SK-N-SH treated with all-trans-retinoic acid at 6 μM for 48 hours (cell line): ENCODE measurements at regions not wholly inside any gene's neighbourhood (a gene's known extent, or its start where the extent isn't known, plus 50 kb on each side); places are given as distances from the start of the nearest gene placed in this dataset.
A peak's percentile ranks its signal among the peaks of the same experiment; 100 is the strongest.

Experiments
- ATAC-seq: fragments of 200-7000 bp; cut with Tn5 transposase; 3 replicates; pipeline ENCODE4 v1.9.1; 2020; ENCODE audit warnings: mild to moderate bottlenecking, moderate library complexity
- ARNTL ChIP-seq: fragments of 450-650 bp; formaldehyde crosslinking; IDR thresholded peaks from 2 replicates; pipeline ENCODE4 v1.5.0; 2020; ENCODE audit warnings: low read depth, mild to moderate bottlenecking, moderate library complexity, borderline replicate concordance
- BACH2 ChIP-seq: fragments of 250-450 bp; sonication (Bioruptor Pico); IDR thresholded peaks from 2 replicates; pipeline ENCODE4 v1.9.0; 2021; ENCODE audit warnings: mild to moderate bottlenecking, borderline replicate concordance
- ESRRG ChIP-seq: fragments of 250-450 bp; sonication (Bioruptor Pico); IDR thresholded peaks from 2 replicates; pipeline ENCODE4 v1.6.1; 2021; ENCODE audit warnings: mild to moderate bottlenecking
- ISL1 ChIP-seq: fragments of 250-450 bp; sonication (Bioruptor Pico); IDR thresholded peaks from 2 replicates; pipeline ENCODE4 v2.1.2; 2022; ENCODE audit warnings: mild to moderate bottlenecking, moderate library complexity
- OSR1 ChIP-seq: fragments of 250-450 bp; sonication (Bioruptor Pico); IDR thresholded peaks from 2 replicates; pipeline ENCODE4 v1.8.0; 2022; ENCODE audit warnings: moderate library complexity, mild to moderate bottlenecking, inconsistent platforms
- PPARA ChIP-seq: fragments of 250-450 bp; sonication (Bioruptor Pico); IDR thresholded peaks from 2 replicates; pipeline ENCODE4 v1.5.0; 2020; ENCODE audit warnings: mild to moderate bottlenecking, borderline replicate concordance
- RARB ChIP-seq: fragments of 250-450 bp; sonication (Bioruptor Pico); IDR thresholded peaks from 2 replicates; pipeline ENCODE4 v1.8.0; 2021; ENCODE audit warnings: mild to moderate bottlenecking, moderate library complexity
- SNAI2 ChIP-seq: fragments of 250-450 bp; sonication (Bioruptor Pico); IDR thresholded peaks from 2 replicates; pipeline ENCODE4 v1.5.0; 2020; ENCODE audit warnings: mild to moderate bottlenecking, moderate library complexity
- TCF4 ChIP-seq: fragments of 250-450 bp; sonication (Bioruptor Pico); IDR thresholded peaks from 2 replicates; pipeline ENCODE4 v1.8.0; 2021; ENCODE audit warnings: mild to moderate bottlenecking, moderate library complexity, borderline replicate concordance
- TOX ChIP-seq: fragments of 250-450 bp; sonication (Bioruptor Pico); IDR thresholded peaks from 2 replicates; pipeline ENCODE4 v1.8.0; 2021; ENCODE audit warnings: mild to moderate bottlenecking, moderate library complexity, borderline replicate concordance
- ZC3H10 ChIP-seq: fragments of 250-450 bp; sonication (Bioruptor Pico); IDR thresholded peaks from 2 replicates; pipeline ENCODE4 v1.5.1; 2021; ENCODE audit warnings: mild to moderate bottlenecking, moderate library complexity
- ZFP3 ChIP-seq: fragments of 250-450 bp; sonication (Bioruptor Pico); IDR thresholded peaks from 2 replicates; pipeline ENCODE4 v1.5.0; 2020; ENCODE audit warnings: mild to moderate bottlenecking, moderate library complexity
- ZFP30 ChIP-seq: fragments of 450-650 bp; formaldehyde crosslinking; IDR thresholded peaks from 2 replicates; pipeline ENCODE4 v1.5.0; 2022; ENCODE audit warnings: mild to moderate bottlenecking, moderate library complexity
- ZNF70 ChIP-seq: fragments of 450-650 bp; formaldehyde crosslinking; IDR thresholded peaks from 2 replicates; pipeline ENCODE4 v1.5.0; 2020; ENCODE audit warnings: mild to moderate bottlenecking, moderate library complexity
- ZNF8 ChIP-seq: fragments of 450-650 bp; formaldehyde crosslinking; IDR thresholded peaks from 2 replicates; pipeline ENCODE4 v1.5.0; 2020; ENCODE audit warnings: mild to moderate bottlenecking, moderate library complexity
- TF ChIP-seq, protein P1 (sequence below): fragments of 250-450 bp; sonication (Bioruptor Pico); IDR thresholded peaks from 2 replicates; pipeline ENCODE4 v1.5.1; 2020; ENCODE audit warnings: low read depth, mild to moderate bottlenecking, moderate library complexity
- TF ChIP-seq, protein P2 (sequence below): fragments of 250-450 bp; sonication (Bioruptor Pico); IDR thresholded peaks from 2 replicates; pipeline ENCODE4 v1.8.0; 2020; ENCODE audit warnings: mild to moderate bottlenecking, moderate library complexity, borderline replicate concordance
- TF ChIP-seq, protein P3 (sequence below): fragments of 250-450 bp; sonication (Bioruptor Pico); IDR thresholded peaks from 2 replicates; pipeline ENCODE4 v1.5.0; 2020; ENCODE audit warnings: mild to moderate bottlenecking, moderate library complexity
- TF ChIP-seq, protein P4 (sequence below): fragments of 250-450 bp; sonication (Bioruptor Pico); IDR thresholded peaks from 2 replicates; pipeline ENCODE4 v1.5.1; 2021; ENCODE audit warnings: mild to moderate bottlenecking, moderate library complexity

DNA sequence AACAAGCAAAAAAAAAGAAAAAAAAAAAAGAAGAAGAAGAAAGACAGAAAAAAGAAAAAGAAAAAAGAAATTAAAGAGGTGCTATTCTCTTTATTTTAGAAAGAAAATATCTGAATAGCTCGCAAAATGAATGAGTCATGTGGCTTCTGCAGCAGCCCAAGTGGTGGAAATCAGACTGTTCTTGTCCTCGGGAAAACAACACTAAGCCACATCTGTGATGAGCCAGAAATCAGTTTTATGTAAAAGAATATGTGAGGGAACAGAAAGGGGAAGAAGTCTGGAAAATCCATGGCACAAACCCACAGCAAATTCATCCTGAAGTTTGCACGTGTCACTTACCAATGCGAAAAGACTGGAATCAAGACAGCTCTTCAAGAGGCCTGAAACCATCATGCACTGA lies 118.7 kb upstream of the GAS1 start:
- ATAC-seq: no peak
- no peak for TF ChIP-seq ESRRG (CRISPR knock-in tag)
- TF ChIP-seq ISL1 (CRISPR knock-in tag): no peak
- no peak for TF ChIP-seq PPARA (CRISPR knock-in tag)
- no peak for TF ChIP-seq RARB (CRISPR knock-in tag)
- TF ChIP-seq ZFP30 (CRISPR knock-in tag): no peak
- TF ChIP-seq, all 23 proteins: peak for 0

DNA sequence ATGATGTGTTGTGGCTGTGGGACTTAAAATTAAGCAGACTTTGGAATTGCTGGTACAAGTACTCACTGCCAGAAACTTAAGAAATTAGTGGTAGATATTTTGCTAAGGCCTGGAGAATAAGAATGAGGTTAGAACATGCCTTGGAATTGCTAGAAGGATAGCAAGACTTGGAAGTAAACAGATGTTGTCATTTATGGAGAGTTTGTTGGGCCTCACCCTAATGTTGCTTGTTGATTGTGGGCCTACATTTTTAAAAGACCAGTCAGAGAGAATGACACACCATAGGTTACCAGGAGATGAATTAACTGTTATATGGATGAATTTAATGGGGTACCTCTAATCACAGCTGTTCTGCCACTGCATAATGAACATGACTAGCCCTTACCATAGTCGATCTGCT lies 120.1 kb upstream of the GAS1 start:
- no peak for ATAC-seq
- no peak for TF ChIP-seq TCF4 (CRISPR knock-in tag)
- no peak for TF ChIP-seq ESRRG (CRISPR knock-in tag)
- TF ChIP-seq ZFP3: no peak
- TF ChIP-seq, protein P1, sequence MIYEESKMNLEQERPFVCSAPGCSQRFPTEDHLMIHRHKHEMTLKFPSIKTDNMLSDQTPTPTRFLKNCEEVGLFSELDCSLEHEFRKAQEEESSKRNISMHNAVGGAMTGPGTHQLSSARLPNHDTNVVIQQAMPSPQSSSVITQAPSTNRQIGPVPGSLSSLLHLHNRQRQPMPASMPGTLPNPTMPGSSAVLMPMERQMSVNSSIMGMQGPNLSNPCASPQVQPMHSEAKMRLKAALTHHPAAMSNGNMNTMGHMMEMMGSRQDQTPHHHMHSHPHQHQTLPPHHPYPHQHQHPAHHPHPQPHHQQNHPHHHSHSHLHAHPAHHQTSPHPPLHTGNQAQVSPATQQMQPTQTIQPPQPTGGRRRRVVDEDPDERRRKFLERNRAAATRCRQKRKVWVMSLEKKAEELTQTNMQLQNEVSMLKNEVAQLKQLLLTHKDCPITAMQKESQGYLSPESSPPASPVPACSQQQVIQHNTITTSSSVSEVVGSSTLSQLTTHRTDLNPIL (CRISPR knock-in tag): no peak
- TF ChIP-seq ARNTL: no peak

DNA sequence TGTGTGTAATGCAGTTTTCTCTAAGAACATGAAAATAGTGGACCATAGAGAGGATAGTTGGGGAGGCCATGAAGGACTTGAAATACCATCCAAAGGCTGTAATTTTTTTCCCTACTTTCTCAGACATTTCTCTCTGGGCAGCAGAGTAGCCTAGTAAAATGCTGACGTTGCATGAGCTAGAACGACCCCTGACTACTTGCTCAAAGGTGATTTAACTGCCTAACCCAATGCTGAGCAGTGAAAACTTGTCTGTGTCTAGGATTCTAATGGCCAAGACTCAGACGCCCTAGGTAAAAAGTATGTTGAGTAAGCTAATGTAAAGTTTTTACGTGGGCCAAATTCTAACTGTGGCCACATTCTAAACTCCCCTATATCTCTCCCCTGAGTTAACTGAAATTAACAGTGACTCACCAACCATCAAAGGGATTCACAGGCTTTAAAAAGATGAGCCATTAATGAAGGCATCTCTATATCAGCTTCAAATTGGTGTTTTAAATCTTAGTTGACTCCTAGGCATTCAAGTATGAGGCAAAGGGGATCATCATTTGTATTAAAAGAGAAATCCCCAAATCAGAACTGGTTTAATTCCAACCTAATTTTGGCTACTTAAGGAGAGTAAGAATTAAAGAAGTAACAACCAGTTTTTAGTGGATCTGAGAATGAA lies 121.0 kb upstream of the GAS1 start:
- peak; percentile 72 for ATAC-seq
- TF ChIP-seq SNAI2 (no peak), ZNF70 (CRISPR knock-in tag) (no peak), ESRRG (CRISPR knock-in tag) (no peak), OSR1 (CRISPR knock-in tag) (no peak), ISL1 (CRISPR knock-in tag) (no peak), ZC3H10 (CRISPR knock-in tag) (no peak), BACH2 (CRISPR knock-in tag) (no peak), ZFP30 (CRISPR knock-in tag) (no peak), TOX (no peak)
- TF ChIP-seq, protein P2, sequence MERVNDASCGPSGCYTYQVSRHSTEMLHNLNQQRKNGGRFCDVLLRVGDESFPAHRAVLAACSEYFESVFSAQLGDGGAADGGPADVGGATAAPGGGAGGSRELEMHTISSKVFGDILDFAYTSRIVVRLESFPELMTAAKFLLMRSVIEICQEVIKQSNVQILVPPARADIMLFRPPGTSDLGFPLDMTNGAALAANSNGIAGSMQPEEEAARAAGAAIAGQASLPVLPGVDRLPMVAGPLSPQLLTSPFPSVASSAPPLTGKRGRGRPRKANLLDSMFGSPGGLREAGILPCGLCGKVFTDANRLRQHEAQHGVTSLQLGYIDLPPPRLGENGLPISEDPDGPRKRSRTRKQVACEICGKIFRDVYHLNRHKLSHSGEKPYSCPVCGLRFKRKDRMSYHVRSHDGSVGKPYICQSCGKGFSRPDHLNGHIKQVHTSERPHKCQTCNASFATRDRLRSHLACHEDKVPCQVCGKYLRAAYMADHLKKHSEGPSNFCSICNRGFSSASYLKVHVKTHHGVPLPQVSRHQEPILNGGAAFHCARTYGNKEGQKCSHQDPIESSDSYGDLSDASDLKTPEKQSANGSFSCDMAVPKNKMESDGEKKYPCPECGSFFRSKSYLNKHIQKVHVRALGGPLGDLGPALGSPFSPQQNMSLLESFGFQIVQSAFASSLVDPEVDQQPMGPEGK: no peak
- TF ChIP-seq, protein P3, sequence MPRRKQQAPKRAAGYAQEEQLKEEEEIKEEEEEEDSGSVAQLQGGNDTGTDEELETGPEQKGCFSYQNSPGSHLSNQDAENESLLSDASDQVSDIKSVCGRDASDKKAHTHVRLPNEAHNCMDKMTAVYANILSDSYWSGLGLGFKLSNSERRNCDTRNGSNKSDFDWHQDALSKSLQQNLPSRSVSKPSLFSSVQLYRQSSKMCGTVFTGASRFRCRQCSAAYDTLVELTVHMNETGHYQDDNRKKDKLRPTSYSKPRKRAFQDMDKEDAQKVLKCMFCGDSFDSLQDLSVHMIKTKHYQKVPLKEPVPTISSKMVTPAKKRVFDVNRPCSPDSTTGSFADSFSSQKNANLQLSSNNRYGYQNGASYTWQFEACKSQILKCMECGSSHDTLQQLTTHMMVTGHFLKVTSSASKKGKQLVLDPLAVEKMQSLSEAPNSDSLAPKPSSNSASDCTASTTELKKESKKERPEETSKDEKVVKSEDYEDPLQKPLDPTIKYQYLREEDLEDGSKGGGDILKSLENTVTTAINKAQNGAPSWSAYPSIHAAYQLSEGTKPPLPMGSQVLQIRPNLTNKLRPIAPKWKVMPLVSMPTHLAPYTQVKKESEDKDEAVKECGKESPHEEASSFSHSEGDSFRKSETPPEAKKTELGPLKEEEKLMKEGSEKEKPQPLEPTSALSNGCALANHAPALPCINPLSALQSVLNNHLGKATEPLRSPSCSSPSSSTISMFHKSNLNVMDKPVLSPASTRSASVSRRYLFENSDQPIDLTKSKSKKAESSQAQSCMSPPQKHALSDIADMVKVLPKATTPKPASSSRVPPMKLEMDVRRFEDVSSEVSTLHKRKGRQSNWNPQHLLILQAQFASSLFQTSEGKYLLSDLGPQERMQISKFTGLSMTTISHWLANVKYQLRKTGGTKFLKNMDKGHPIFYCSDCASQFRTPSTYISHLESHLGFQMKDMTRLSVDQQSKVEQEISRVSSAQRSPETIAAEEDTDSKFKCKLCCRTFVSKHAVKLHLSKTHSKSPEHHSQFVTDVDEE (CRISPR knock-in tag): no peak

DNA sequence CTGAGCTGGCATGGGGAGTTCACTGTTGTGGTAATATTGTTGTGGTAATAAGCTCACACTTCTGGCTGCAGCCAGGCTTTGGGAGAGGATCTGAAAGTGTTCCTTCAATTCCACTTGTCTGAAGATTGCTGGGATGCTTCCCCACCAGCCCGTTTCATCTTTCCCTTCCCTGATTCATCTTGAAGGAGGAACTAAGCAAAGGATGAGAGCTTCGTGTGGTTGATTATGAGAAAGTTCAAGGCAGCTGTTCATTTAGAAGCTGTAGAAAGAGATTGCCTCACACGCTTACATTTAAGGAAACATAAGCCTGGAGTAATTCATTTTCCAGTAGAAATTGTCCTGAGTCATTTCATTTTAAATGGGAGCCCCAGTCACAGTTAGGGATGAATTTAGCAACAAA lies 122.4 kb upstream of the GAS1 start:
- peak; percentile 16; the same call in 2 of the 3 replicates for ATAC-seq
- TF ChIP-seq, protein P4, sequence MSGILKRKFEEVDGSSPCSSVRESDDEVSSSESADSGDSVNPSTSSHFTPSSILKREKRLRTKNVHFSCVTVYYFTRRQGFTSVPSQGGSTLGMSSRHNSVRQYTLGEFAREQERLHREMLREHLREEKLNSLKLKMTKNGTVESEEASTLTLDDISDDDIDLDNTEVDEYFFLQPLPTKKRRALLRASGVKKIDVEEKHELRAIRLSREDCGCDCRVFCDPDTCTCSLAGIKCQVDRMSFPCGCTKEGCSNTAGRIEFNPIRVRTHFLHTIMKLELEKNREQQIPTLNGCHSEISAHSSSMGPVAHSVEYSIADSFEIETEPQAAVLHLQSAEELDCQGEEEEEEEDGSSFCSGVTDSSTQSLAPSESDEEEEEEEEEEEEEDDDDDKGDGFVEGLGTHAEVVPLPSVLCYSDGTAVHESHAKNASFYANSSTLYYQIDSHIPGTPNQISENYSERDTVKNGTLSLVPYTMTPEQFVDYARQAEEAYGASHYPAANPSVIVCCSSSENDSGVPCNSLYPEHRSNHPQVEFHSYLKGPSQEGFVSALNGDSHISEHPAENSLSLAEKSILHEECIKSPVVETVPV (CRISPR knock-in tag): no peak
- TF ChIP-seq PPARA (CRISPR knock-in tag) (no peak), ZNF70 (CRISPR knock-in tag) (no peak), ISL1 (CRISPR knock-in tag) (no peak), ZFP3 (no peak), ZFP30 (CRISPR knock-in tag) (no peak), OSR1 (CRISPR knock-in tag) (no peak), ZNF8 (no peak)
- TF ChIP-seq, protein P1 (CRISPR knock-in tag): no peak
